ENCODE measurements at regions not wholly inside any gene's neighbourhood (a gene's known extent, or its start where the extent isn't known, plus 50 kb on each side); places are given as distances from the start of the nearest gene placed in this dataset.

DNA sequence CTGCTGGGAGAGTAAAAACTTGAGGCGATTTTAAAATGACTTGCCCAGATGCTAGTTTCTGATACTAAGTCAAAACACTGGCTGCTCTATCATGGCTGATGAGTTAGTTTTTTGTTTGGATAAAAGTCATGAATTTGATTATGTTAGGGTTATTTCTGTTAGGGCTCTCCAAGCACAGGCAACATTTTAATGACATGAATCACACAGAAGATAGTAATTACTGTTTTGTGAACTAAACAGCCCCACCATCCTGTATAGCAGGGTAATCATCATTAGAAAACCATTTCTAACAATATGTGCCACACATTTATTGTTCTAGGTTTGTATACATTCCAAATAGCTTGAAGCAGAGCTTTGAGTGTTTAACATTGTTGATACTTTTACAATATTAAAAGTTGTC, 750.3 kb downstream of the ANKRD7 start:
- Histone ChIP-seq H3K4me3 (ENCODE audit: low read length) (no peak overlapping the region), H3K9me2 (replicated peaks; ENCODE audit: control insufficient read depth, low read length) (no peaks in the 10 kb centered on the region), H4K20me1 (ENCODE audit: control insufficient read depth, insufficient read depth, low read depth, low read length) (no peaks in the 10 kb centered on the region), H3K27me3 (ENCODE audit: control insufficient read depth, low read length) (no peaks in the 10 kb centered on the region), H3K27ac (ENCODE audit: low read depth, low read length) (no peak overlapping the region), H3K4me1 (ENCODE audit: control insufficient read depth, low read length) (no peaks in the 10 kb centered on the region), H3K79me2 (ENCODE audit: control insufficient read depth, low read length) (no peaks in the 10 kb centered on the region), H3K9me3 (ENCODE audit: control insufficient read depth, insufficient read depth, low read length) (no peaks in the 10 kb centered on the region), H3K4me2 (ENCODE audit: low read length) (no peak overlapping the region), H3F3A (ENCODE audit: control insufficient read depth, insufficient read depth) (no peaks in the 10 kb centered on the region), H3K36me3 (ENCODE audit: control insufficient read depth, low read length) (no peaks in the 10 kb centered on the region)
- TF ChIP-seq, protein P1, sequence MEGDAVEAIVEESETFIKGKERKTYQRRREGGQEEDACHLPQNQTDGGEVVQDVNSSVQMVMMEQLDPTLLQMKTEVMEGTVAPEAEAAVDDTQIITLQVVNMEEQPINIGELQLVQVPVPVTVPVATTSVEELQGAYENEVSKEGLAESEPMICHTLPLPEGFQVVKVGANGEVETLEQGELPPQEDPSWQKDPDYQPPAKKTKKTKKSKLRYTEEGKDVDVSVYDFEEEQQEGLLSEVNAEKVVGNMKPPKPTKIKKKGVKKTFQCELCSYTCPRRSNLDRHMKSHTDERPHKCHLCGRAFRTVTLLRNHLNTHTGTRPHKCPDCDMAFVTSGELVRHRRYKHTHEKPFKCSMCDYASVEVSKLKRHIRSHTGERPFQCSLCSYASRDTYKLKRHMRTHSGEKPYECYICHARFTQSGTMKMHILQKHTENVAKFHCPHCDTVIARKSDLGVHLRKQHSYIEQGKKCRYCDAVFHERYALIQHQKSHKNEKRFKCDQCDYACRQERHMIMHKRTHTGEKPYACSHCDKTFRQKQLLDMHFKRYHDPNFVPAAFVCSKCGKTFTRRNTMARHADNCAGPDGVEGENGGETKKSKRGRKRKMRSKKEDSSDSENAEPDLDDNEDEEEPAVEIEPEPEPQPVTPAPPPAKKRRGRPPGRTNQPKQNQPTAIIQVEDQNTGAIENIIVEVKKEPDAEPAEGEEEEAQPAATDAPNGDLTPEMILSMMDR (IDR thresholded peaks at IDR 0.05; ENCODE audit: low read depth, low read length, poor library complexity, severe bottlenecking), result no peak
- no peak for TF ChIP-seq EZH2phosphoT487 (IDR thresholded peaks at IDR 0.05; ENCODE audit: borderline replicate concordance, low read length)

DNA sequence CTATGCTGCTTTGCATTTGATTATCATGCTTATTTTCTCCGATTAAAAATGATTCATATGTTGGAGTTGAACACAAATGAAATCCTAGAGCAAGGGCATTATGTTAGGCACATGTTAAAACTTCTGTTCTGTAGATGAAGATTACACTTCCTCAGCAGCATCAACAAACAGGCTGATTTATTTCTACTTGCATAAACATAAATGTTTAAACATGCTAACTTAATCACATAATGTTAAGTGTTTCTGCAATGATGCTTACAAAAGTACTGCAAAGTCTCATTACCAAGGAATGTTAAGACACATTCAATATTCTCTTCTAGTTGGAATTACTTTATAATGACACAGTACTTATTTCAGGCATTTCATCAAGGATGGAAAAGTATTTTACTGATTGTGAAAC, 770.8 kb downstream of the ANKRD7 start:
- no peaks in the 10 kb centered on the region for H3F3A ChIP-seq (ENCODE audit: control insufficient read depth, insufficient read depth)
- no peaks in the 10 kb centered on the region for H3K9me3 ChIP-seq (ENCODE audit: control insufficient read depth, insufficient read depth, low read length)
- no peak overlapping the region for H3K27ac ChIP-seq (ENCODE audit: low read depth, low read length)
- H3K9me2 ChIP-seq (replicated peaks; ENCODE audit: control insufficient read depth, low read length), result no peaks in the 10 kb centered on the region
- H3K4me3 ChIP-seq (ENCODE audit: low read length), result no peak overlapping the region
- H3K4me1 ChIP-seq (ENCODE audit: control insufficient read depth, low read length), result no peaks in the 10 kb centered on the region
- no peaks in the 10 kb centered on the region for H3K79me2 ChIP-seq (ENCODE audit: control insufficient read depth, low read length)
- no peaks in the 10 kb centered on the region for H3K36me3 ChIP-seq (ENCODE audit: control insufficient read depth, low read length)
- no peak overlapping the region for H3K4me2 ChIP-seq (ENCODE audit: low read length)
- no peaks in the 10 kb centered on the region for H4K20me1 ChIP-seq (ENCODE audit: control insufficient read depth, insufficient read depth, low read depth, low read length)
- H3K27me3 ChIP-seq (ENCODE audit: control insufficient read depth, low read length), result no peaks in the 10 kb centered on the region
- no peak for TF ChIP-seq EZH2phosphoT487 (IDR thresholded peaks at IDR 0.05; ENCODE audit: borderline replicate concordance, low read length)
- TF ChIP-seq, protein P1 (IDR thresholded peaks at IDR 0.05; ENCODE audit: low read depth, low read length, poor library complexity, severe bottlenecking), result no peak

DNA sequence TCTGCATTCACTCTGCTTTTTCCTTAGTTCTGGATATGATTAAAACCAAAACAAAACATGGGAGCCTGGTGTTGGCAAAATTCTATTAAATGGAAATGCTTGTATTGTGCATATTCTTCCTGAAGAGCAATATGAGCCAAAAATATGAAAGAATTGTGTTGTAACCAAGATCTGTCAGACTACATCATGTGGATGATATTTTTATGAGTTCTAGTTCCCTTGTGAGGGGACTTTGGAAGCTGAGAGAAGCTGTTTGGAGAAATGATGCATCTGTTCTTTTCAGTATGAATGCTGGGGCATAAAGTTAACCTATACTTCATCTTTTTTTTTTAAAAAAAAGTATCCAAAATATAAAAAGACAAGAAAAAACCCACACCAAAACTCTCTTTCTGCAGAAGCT, 782.7 kb downstream of the ANKRD7 start:
- TF ChIP-seq, protein P1 (IDR thresholded peaks at IDR 0.05; ENCODE audit: low read depth, low read length, poor library complexity, severe bottlenecking), result no peak
- TF ChIP-seq EZH2phosphoT487 (IDR thresholded peaks at IDR 0.05; ENCODE audit: borderline replicate concordance, low read length), result no peak
- no peaks in the 10 kb centered on the region for H3K36me3 ChIP-seq (ENCODE audit: control insufficient read depth, low read length)
- H3K27me3 ChIP-seq (ENCODE audit: control insufficient read depth, low read length), result no peaks in the 10 kb centered on the region
- no peaks in the 10 kb centered on the region for H3K4me1 ChIP-seq (ENCODE audit: control insufficient read depth, low read length)
- H3K27ac ChIP-seq (ENCODE audit: low read depth, low read length), result no peak overlapping the region
- no peaks in the 10 kb centered on the region for H3K9me3 ChIP-seq (ENCODE audit: control insufficient read depth, insufficient read depth, low read length)
- H3K79me2 ChIP-seq (ENCODE audit: control insufficient read depth, low read length), result no peaks in the 10 kb centered on the region
- H3F3A ChIP-seq (ENCODE audit: control insufficient read depth, insufficient read depth), result no peaks in the 10 kb centered on the region
- no peak overlapping the region for H3K4me3 ChIP-seq (ENCODE audit: low read length)
- H3K4me2 ChIP-seq (ENCODE audit: low read length), result no peak overlapping the region
- H3K9me2 ChIP-seq (replicated peaks; ENCODE audit: control insufficient read depth, low read length), result no peaks in the 10 kb centered on the region; the same call in 1 of the 2 replicates
- no peaks in the 10 kb centered on the region for H4K20me1 ChIP-seq (ENCODE audit: control insufficient read depth, insufficient read depth, low read depth, low read length)

DNA sequence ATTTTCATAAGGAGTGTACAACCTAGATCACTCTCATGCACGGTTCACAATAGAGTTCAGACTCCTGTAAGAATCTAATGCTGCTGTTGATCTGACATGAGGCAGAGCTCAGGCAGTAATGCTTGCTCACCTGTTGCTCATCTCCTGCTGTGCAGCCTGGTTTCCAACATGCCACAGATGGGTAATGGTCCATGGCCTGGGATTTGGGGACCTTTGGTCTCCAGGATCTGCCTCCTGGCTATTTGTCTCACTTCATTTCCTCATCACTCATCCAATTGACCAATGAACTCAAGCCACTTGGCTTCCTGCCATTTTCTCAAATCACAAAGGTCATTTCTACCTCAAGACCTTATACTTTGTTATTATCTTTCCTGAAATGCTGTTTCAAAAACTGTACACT, 786.1 kb downstream of the ANKRD7 start:
- no peaks in the 10 kb centered on the region for H4K20me1 ChIP-seq (ENCODE audit: control insufficient read depth, insufficient read depth, low read depth, low read length)

More for the DNA sequence above, 786.1 kb downstream of the ANKRD7 start:
- H3K4me2 ChIP-seq (ENCODE audit: low read length), result no peak overlapping the region
- no peaks in the 10 kb centered on the region for H3K4me1 ChIP-seq (ENCODE audit: control insufficient read depth, low read length)
- no peaks in the 10 kb centered on the region for H3K27me3 ChIP-seq (ENCODE audit: control insufficient read depth, low read length)
- no peak overlapping the region for H3K27ac ChIP-seq (ENCODE audit: low read depth, low read length)
- no peaks in the 10 kb centered on the region for H3K9me2 ChIP-seq (replicated peaks; ENCODE audit: control insufficient read depth, low read length)
- H3K4me3 ChIP-seq (ENCODE audit: low read length), result no peak overlapping the region
- H3F3A ChIP-seq (ENCODE audit: control insufficient read depth, insufficient read depth), result no peaks in the 10 kb centered on the region
- TF ChIP-seq EZH2phosphoT487 (IDR thresholded peaks at IDR 0.05; ENCODE audit: borderline replicate concordance, low read length), result no peak
- TF ChIP-seq, protein P1 (IDR thresholded peaks at IDR 0.05; ENCODE audit: low read depth, low read length, poor library complexity, severe bottlenecking), result no peak
- no peaks in the 10 kb centered on the region for H3K36me3 ChIP-seq (ENCODE audit: control insufficient read depth, low read length)
- H3K79me2 ChIP-seq (ENCODE audit: control insufficient read depth, low read length), result no peaks in the 10 kb centered on the region
- H3K9me3 ChIP-seq (ENCODE audit: control insufficient read depth, insufficient read depth, low read length), result no peaks in the 10 kb centered on the region

All from DOHH2 (cell line).